ENCODE measurements at regions not wholly inside any gene's neighbourhood (a gene's known extent, or its start where the extent isn't known, plus 50 kb on each side); places are given as distances from the start of the nearest gene placed in this dataset.

DNA sequence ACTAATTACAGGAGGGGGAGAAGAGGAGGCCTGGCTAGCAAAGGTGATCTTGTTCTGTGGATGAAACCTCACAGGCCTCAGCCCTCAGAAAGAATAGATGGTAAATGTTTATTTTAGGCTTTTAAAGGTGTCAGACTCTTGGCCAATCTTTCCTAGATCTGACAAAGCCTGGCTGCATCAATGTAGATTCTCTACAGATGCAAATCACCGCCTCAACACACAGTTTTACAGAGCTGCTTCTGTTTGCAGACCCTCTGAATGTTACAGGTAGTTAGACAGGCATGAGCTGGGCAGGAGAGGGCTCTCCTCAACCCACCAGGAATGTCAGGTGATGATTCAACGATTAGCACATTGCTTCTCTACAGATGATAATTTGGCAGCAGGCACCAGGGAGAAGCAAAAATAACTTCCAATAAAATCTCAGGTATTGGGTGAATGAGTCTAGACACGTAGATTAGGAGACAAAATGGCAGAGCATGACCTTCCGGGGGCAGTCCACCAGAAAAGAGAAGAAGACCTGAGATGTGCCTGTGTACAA lies 105.4 kb upstream of the VANGL1 start:
- H3K4me3 ChIP-seq (ENCODE audit: low read depth, low read length) = no peak overlapping the region
- H3K4me1 ChIP-seq (ENCODE audit: control insufficient read depth, insufficient read depth, low read length) = no peaks in the 10 kb centered on the region; the same call in 1 of the 2 replicates
- H3K36me3 ChIP-seq (ENCODE audit: control insufficient read depth in 2 of 2, insufficient read depth in 1 of 2, low read length in 2 of 2) = no peaks in the 10 kb centered on the region
- no peaks in the 10 kb centered on the region for H3K9me3 ChIP-seq (ENCODE audit: control insufficient read depth, insufficient read depth, low read depth, low read length)
- no peak overlapping the region for H3K27ac ChIP-seq (ENCODE audit: extremely low read depth, low read depth, low read length)
- TF ChIP-seq ZNF302 (tag by site-specific recombination; IDR thresholded peaks at IDR 0.05; ENCODE audit: low read depth) (no peak), ZNF510 (tag by site-specific recombination; IDR thresholded peaks at IDR 0.05; ENCODE audit: insufficient replicate concordance) (no peak), TRIM28 (IDR thresholded peaks at IDR 0.05; ENCODE audit: borderline replicate concordance, low read length) (no peak), ZNF292 (tag by site-specific recombination; IDR thresholded peaks at IDR 0.05; ENCODE audit: borderline replicate concordance, low read depth) (no peak), ZNF571 (tag by site-specific recombination; IDR thresholded peaks at IDR 0.05) (no peak), ZBTB48 (tag by site-specific recombination; IDR thresholded peaks at IDR 0.05) (no peak)
- TF ChIP-seq, protein P1, sequence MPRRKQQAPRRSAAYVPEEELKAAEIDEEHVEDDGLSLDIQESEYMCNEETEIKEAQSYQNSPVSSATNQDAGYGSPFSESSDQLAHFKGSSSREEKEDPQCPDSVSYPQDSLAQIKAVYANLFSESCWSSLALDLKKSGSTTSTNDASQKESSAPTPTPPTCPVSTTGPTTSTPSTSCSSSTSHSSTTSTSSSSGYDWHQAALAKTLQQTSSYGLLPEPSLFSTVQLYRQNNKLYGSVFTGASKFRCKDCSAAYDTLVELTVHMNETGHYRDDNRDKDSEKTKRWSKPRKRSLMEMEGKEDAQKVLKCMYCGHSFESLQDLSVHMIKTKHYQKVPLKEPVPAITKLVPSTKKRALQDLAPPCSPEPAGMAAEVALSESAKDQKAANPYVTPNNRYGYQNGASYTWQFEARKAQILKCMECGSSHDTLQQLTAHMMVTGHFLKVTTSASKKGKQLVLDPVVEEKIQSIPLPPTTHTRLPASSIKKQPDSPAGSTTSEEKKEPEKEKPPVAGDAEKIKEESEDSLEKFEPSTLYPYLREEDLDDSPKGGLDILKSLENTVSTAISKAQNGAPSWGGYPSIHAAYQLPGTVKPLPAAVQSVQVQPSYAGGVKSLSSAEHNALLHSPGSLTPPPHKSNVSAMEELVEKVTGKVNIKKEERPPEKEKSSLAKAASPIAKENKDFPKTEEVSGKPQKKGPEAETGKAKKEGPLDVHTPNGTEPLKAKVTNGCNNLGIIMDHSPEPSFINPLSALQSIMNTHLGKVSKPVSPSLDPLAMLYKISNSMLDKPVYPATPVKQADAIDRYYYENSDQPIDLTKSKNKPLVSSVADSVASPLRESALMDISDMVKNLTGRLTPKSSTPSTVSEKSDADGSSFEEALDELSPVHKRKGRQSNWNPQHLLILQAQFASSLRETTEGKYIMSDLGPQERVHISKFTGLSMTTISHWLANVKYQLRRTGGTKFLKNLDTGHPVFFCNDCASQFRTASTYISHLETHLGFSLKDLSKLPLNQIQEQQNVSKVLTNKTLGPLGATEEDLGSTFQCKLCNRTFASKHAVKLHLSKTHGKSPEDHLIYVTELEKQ (tag by site-specific recombination; IDR thresholded peaks at IDR 0.05; ENCODE audit: borderline replicate concordance) = no peak
- CTCF ChIA-PET = interaction anchor here (0.6 kb wide), 1 partner anchor 324 kb away, joined by 3 read pairs; no protein-coding TSS in a partner anchor
- POLR2A ChIA-PET = no interaction called here

DNA sequence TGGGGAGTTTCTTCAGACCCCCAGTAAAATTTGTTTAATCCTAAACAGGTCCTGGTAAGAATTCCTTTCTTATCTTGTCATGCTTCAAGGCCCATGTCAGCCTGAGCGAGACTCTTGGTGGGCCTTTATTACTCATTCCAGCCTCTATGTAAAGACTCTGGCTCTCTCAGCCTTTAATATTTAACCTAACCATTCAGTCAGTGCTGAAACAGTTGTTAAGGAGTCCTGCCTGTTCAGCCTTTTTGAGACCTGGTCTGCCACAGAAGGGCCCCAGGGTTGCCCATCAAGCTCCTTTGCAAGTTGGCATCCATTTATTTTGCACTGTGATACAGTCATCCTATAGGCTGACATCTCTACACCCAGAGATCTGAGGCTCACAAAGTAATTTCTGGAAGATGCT lies 107.7 kb upstream of the VANGL1 start:
- TF ChIP-seq ZFP69B (tag by site-specific recombination; IDR thresholded peaks at IDR 0.05) (no peak), SP2 (tag by site-specific recombination; IDR thresholded peaks at IDR 0.05) (no peak), ZNF16 (tag by site-specific recombination; IDR thresholded peaks at IDR 0.05; ENCODE audit: low read depth) (no peak), ZNF341 (tag by site-specific recombination; IDR thresholded peaks at IDR 0.05; ENCODE audit: low read depth) (no peak), ZNF792 (tag by site-specific recombination; IDR thresholded peaks at IDR 0.05) (no peak), ZNF23 (tag by site-specific recombination; IDR thresholded peaks at IDR 0.05; ENCODE audit: borderline replicate concordance) (no peak)
- TF ChIP-seq, protein P2, sequence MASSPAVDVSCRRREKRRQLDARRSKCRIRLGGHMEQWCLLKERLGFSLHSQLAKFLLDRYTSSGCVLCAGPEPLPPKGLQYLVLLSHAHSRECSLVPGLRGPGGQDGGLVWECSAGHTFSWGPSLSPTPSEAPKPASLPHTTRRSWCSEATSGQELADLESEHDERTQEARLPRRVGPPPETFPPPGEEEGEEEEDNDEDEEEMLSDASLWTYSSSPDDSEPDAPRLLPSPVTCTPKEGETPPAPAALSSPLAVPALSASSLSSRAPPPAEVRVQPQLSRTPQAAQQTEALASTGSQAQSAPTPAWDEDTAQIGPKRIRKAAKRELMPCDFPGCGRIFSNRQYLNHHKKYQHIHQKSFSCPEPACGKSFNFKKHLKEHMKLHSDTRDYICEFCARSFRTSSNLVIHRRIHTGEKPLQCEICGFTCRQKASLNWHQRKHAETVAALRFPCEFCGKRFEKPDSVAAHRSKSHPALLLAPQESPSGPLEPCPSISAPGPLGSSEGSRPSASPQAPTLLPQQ (tag by site-specific recombination; IDR thresholded peaks at IDR 0.05) = no peak
- Histone ChIP-seq H3K9me3 (ENCODE audit: control insufficient read depth, insufficient read depth, low read depth, low read length) (no peaks in the 10 kb centered on the region), H3K4me3 (ENCODE audit: low read depth, low read length) (no peak overlapping the region), H3K4me1 (ENCODE audit: control insufficient read depth, insufficient read depth, low read length) (no peaks in the 10 kb centered on the region; the same call in 1 of the 2 replicates), H3K36me3 (ENCODE audit: control insufficient read depth in 2 of 2, insufficient read depth in 1 of 2, low read length in 2 of 2) (no peaks in the 10 kb centered on the region), H3K27ac (ENCODE audit: extremely low read depth, low read depth, low read length) (no peak overlapping the region)
- POLR2A ChIA-PET = no interaction called here
- CTCF ChIA-PET = interaction anchor here (0.6 to 1.0 kb wide), 4 partner anchors 25 to 537 kb away, joined by 3 to 4 read pairs (median 4); no protein-coding TSS in a partner anchor

DNA sequence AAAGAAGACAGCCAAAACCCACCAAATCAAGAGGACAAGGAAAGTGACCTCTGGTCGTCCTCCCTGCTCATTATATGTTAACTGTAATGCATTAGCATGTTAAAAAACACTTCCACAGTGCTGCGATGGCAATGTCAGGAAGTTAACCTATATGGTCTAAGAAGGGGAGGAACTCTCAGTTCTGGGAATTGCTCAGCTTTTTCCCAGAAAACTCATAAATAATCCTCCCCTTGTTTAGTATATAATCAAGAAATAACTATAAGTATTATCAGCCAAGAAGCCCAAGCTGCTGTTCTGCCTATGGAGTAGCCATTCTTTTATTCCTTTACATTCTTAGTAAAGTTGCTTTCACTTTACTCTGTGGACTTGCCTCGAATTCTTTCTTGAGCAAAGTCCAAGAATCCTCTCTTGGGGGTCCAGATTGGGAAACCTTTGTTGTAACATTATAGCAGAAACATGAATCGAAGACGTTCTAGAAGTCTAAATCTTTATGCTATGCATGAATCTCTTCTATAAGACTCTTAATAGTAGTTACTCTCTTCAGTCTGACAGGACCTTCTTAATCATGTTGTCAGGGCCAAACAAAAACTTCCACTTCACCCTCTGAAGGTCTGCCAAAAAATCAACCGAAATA lies 110.0 kb upstream of the VANGL1 start:
- H3K9me3 ChIP-seq (ENCODE audit: control insufficient read depth, insufficient read depth, low read depth, low read length) = no peaks in the 10 kb centered on the region
- H3K4me3 ChIP-seq (ENCODE audit: low read depth, low read length) = no peak overlapping the region
- no peak for TF ChIP-seq MZF1 (tag by site-specific recombination; IDR thresholded peaks at IDR 0.05; ENCODE audit: borderline replicate concordance)
- no peak for TF ChIP-seq ZBTB21 (tag by site-specific recombination; IDR thresholded peaks at IDR 0.05)
- CTCF ChIA-PET = interaction anchor here (0.7 kb wide), 1 partner anchor 67 kb away, joined by 3 read pairs; no protein-coding TSS in a partner anchor
- H3K36me3 ChIP-seq (ENCODE audit: control insufficient read depth in 2 of 2, insufficient read depth in 1 of 2, low read length in 2 of 2) = no peaks in the 10 kb centered on the region
- H3K4me1 ChIP-seq (ENCODE audit: control insufficient read depth, insufficient read depth, low read length) = no peaks in the 10 kb centered on the region; the same call in 1 of the 2 replicates
- H3K27ac ChIP-seq (ENCODE audit: extremely low read depth, low read depth, low read length) = no peak overlapping the region
- POLR2A ChIA-PET = no interaction called here
